Common myeloid progenitor, CD34-positive (primary cell): ENCODE measurements at regions not wholly inside any gene's neighbourhood (a gene's known extent, or its start where the extent isn't known, plus 50 kb on each side); places are given as distances from the start of the nearest gene placed in this dataset.

Source experiments
- CTCF ChIA-PET: fragments of 350-600 bp; sonication (Branson Sonifier 250); formaldehyde crosslinking; loops from one replicate; lab custom pipeline; 2021; ENCODE audit warnings: antibody characterized with exemption; lab: Charles Lee
- POLR2A ChIA-PET: fragments of 350-600 bp; sonication (Branson Sonifier 250); formaldehyde crosslinking; loops from one replicate; lab custom pipeline; 2021; ENCODE audit warnings: antibody characterized with exemption; lab: Charles Lee
- DNase-seq, 3 donors: peaks; one replicate each; pipeline versions ENCODE4 v3.0.0 to v3.0.0-alpha.2; 2013
- H3K27ac ChIP-seq, 2 experiments: 1 replicate in 1 of 2; 2 replicates in 1 of 2; pipeline ENCODE4 v1.7.0; 2013; ENCODE audit warnings: inconsistent platforms in 2 of 2, low read length in 2 of 2, mild to moderate bottlenecking in 2 of 2, low read depth in 1 of 2, moderate library complexity in 1 of 2; ENCODE audit not compliant: severe bottlenecking in 2 of 2, insufficient read depth in 1 of 2, poor library complexity in 1 of 2
- H3K27me3 ChIP-seq, 5 experiments: replicated peaks in 2 of 5; 1 replicate in 3 of 5; 2 replicates in 2 of 5; pipeline versions ENCODE4 v1.6.1 to v1.7.0; 2013; ENCODE audit warnings: low read length in 4 of 5, mild to moderate bottlenecking in 2 of 5, moderate library complexity in 2 of 5, inconsistent platforms in 1 of 5; ENCODE audit not compliant: insufficient read depth in 5 of 5, control insufficient read depth in 4 of 5
- H3K36me3 ChIP-seq, 4 experiments: 1 replicate in 2 of 4; 2 replicates in 2 of 4; pipeline versions ENCODE4 v1.6.1 to v1.7.0; 2013; ENCODE audit warnings: low read length in 3 of 4, control low read depth in 1 of 4, mild to moderate bottlenecking in 1 of 4; ENCODE audit not compliant: control insufficient read depth in 4 of 4, insufficient read depth in 4 of 4
- H3K4me1 ChIP-seq, 4 experiments: 1 replicate in 3 of 4; 2 replicates in 1 of 4; pipeline versions ENCODE4 v1.6.1 to v1.7.1; 2013; ENCODE audit warnings: low read length in 3 of 4, mild to moderate bottlenecking in 3 of 4, control low read depth in 1 of 4, inconsistent platforms in 1 of 4, moderate library complexity in 1 of 4; ENCODE audit not compliant: control insufficient read depth in 4 of 4, insufficient read depth in 4 of 4; ENCODE audit errors: control extremely low read depth in 1 of 4
- H3K4me3 ChIP-seq, 7 experiments: 1 replicate in 4 of 7; 2 replicates in 3 of 7; pipeline versions ENCODE4 v1.5.1 to v1.7.0; 2013; ENCODE audit warnings: mild to moderate bottlenecking in 7 of 7, low read length in 6 of 7, moderate library complexity in 6 of 7, inconsistent platforms in 2 of 7, low read depth in 2 of 7, control low read depth in 1 of 7; ENCODE audit not compliant: insufficient read depth in 4 of 7, control insufficient read depth in 1 of 7; ENCODE audit errors: extremely low read depth in 1 of 7
- H3K9me3 ChIP-seq, 5 experiments: 1 replicate in 4 of 5; 2 replicates in 1 of 5; pipeline versions ENCODE4 v1.6.1 to v1.7.1; 2013; ENCODE audit warnings: low read length in 4 of 5, mild to moderate bottlenecking in 2 of 5, inconsistent platforms in 1 of 5, low read depth in 1 of 5, moderate library complexity in 1 of 5; ENCODE audit not compliant: control insufficient read depth in 4 of 5, insufficient read depth in 2 of 5; ENCODE audit errors: control extremely low read depth in 1 of 5
- WGBS: methylation state at CpG from one replicate; pipeline ENCODE4 v1.1.5; 2013; ENCODE audit not compliant: insufficient coverage; 5-methylcytosine and 5-hydroxymethylcytosine counted together

DNA sequence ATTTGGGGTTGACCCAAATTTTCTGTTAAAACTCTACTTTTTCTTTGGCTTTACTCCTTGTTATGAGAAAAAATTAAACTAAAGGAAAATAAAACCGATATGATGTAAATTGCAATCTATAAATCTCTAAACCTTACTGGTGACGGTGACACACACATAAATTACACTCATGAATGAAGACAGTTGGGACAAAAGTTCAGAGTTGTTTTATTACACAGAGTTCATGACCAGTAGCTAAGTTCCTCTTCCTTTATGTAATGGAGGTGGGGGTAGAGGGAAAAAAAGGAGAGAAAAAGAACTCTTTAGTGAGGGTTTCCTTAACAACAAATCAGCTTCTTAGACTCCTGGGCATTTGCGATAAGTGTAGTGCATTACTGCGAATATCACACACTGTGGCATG is 220.7 kb downstream of the KCNJ2 start:
- Histone ChIP-seq H3K4me3 (no peak overlapping the region), H3K4me1 (no peaks in the 10 kb centered on the region), H3K36me3 (no peaks in the 10 kb centered on the region), H3K27me3 (no peaks in the 10 kb centered on the region), H3K27ac (no peak overlapping the region), H3K9me3 (no peaks in the 10 kb centered on the region)
- DNase-seq = peak in 1 of 3 donors; percentile 6
- ChIA-PET POLR2A (interaction anchor here (0.6 kb wide), 1 partner anchor 12 kb away, joined by 3 read pairs; no protein-coding TSS in a partner anchor), CTCF (interaction anchor here (0.9 kb wide), 1 partner anchor 11 kb away, joined by 3 read pairs; no protein-coding TSS in a partner anchor)
- no CpG with 5 or more reads among the region's 4 CpGs for WGBS

DNA sequence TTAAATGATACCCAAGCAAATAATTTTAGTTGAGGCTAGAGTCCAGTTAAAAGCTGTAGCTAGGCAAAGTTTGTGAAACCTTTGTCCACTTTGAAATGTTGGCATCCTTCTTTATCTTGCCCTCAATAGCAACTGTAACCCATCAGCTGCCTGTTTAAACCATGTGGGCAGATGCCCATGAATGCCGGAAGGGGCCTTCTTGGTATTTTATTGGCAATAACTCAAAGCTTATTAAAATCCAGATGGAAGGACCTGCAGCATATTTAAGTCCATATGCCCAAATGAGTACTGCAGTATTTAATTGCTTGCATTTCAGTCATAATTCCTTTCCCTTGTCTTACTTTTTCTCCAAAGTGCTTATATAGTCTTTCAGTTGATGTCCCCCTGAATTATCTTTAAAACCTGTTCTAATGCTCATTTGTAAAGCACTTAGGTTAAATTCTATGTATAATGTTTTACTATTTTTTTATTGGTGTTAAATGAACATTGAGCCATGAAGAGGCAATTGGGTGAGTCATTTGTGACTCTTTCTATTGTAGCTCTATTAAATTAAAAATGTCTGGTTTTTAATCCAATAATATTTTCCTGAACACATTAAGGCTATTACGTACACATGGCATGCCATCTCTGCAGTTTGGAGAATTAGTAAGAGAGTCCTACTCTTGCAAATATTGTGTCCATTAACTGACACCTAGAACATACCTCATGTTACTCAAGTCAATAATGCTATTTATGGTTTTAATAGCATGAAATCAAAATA is 225.3 kb downstream of the KCNJ2 start:
- POLR2A ChIA-PET = no interaction called here

DNA sequence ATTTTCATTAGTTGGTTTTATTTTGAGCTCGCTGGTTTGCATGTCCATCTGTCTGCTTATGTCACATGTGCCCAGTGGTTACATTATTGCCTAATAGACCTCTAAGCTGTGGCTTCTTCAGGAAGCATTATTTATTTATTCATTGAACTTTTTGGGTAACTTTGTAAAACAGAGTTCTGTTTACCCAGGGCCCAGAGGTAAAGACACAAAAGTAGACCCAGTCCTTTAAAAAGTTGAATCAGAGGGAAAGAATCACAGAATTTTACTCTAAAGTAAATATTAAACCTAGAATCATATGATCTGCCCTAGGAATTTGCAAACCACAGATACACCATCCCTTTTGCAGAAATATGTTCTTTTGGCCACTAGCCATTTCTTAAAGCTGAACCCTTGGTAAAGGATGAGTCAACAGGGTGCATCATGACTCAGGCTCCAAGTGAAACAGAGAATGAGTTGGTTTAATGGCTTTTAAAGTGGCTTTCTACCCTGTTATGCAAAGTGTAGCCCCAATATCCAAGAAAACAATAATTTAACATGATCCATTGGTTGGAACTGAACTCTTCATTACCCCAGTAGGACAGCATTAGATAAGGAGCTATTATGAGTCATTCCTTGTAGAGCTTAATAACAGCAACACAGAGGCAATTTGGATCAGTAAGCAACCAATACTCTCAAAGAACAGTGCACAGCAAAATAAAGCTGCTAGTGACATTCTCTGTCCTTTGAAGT is 236.3 kb downstream of the KCNJ2 start:
- peak in 2 of 3 donors; percentile 31 to 33 for DNase-seq
- 100% methylated on average over 1 of the region's 1 CpG for WGBS
- CTCF ChIA-PET = no interaction called here
- H3K4me3 ChIP-seq = no peak overlapping the region
- no peaks in the 10 kb centered on the region for H3K27me3 ChIP-seq
- no peak overlapping the region for H3K27ac ChIP-seq
- H3K9me3 ChIP-seq = no peaks in the 10 kb centered on the region
- no peaks in the 10 kb centered on the region for H3K36me3 ChIP-seq
- peaks cover 0 to 7% (median 0%) of the 10 kb centered on the region in 4 experiments for H3K4me1 ChIP-seq
- POLR2A ChIA-PET = no interaction called here

More for the DNA sequence above, 225.3 kb downstream of the KCNJ2 start:
- Histone ChIP-seq H3K36me3 (no peaks in the 10 kb centered on the region), H3K4me3 (no peak overlapping the region), H3K27ac (no peak overlapping the region), H3K4me1 (no peaks in the 10 kb centered on the region), H3K9me3 (peaks cover 0 to 2% (median 0%) of the 10 kb centered on the region in 5 experiments), H3K27me3 (no peaks in the 10 kb centered on the region)
- no peak for DNase-seq
- WGBS = no CpG with 5 or more reads among the region's 2 CpGs
- CTCF ChIA-PET = no interaction called here

DNA sequence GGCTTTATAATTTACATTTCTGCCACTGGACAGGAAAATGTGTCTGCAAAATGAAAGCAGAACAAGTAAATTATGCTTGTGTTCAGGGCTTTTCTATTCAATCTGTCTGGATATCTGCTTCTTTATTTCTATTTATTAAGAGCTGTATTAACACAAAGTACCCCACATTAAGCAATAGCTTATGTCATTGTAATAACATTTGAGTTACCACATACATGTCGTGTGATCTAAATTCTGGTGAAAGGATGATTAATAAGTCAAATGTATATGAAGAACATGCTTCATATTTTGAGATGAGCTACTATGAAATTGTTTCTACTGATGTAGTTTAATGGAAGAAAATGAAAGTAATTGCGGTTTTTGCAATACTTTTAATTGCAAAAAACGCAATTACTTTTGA is 238.2 kb downstream of the KCNJ2 start:
- WGBS = no CpG with 5 or more reads among the region's 3 CpGs
- no peak overlapping the region for H3K27ac ChIP-seq
- H3K9me3 ChIP-seq = no peaks in the 10 kb centered on the region
- CTCF ChIA-PET = no interaction called here
- POLR2A ChIA-PET = no interaction called here
- H3K4me3 ChIP-seq = no peak overlapping the region
- no peak for DNase-seq
- H3K36me3 ChIP-seq = no peaks in the 10 kb centered on the region
- no peaks in the 10 kb centered on the region for H3K27me3 ChIP-seq
- H3K4me1 ChIP-seq = peaks cover 0 to 7% (median 0%) of the 10 kb centered on the region in 4 experiments

DNA sequence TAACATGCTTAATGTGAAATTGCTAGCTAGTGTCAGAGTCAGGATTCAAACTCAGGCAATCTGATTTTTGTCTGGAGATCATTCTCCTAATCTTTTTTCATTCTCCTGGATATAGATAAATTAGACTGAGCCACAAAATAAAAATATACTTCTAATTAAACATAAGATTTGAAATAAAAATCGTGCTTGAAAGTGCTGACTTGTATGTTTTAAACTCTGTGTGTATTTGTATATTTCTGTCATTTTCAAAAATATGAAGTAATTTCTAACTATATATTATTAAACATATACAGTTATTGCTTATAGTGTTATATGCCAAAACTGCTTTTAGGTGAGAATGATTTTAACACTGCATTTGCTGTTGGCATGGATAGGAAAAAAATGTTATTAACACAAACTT is 239.4 kb downstream of the KCNJ2 start:
- WGBS = no CpG with 5 or more reads among the region's 1 CpG
- POLR2A ChIA-PET = no interaction called here

DNA sequence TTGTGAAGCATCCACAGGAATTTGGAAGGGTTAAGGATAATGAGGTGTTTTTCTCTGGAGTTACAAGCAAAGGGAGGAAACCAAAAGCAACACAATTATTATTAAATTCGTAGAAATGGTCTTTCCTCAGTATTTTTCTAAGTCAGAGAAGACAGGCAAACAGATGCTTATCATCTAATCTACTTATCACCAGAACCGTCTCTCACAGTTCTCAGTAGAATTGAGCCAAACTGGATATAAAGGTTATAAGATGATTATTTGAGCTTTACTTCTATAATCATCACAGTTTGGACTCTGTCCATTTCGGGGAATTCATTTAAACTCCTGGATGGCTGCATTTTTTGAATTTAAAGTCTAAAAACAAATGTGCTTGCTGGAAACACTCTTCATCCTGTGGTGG is 245.0 kb downstream of the KCNJ2 start:
- no peak for DNase-seq
- Histone ChIP-seq H3K27me3 (no peaks in the 10 kb centered on the region), H3K4me1 (no peaks in the 10 kb centered on the region), H3K9me3 (no peaks in the 10 kb centered on the region), H3K36me3 (no peaks in the 10 kb centered on the region), H3K4me3 (no peak overlapping the region), H3K27ac (no peak overlapping the region)
- CTCF ChIA-PET = interaction anchor here (0.5 kb wide), 1 partner anchor 1829 kb away, joined by 3 read pairs; no protein-coding TSS in a partner anchor
- POLR2A ChIA-PET = no interaction called here
- WGBS = no CpG with 5 or more reads among the region's 3 CpGs

More for the DNA sequence above, 239.4 kb downstream of the KCNJ2 start:
- Histone ChIP-seq H3K4me3 (no peak overlapping the region), H3K27me3 (no peaks in the 10 kb centered on the region), H3K27ac (no peak overlapping the region), H3K36me3 (no peaks in the 10 kb centered on the region), H3K4me1 (peaks cover 0 to 7% (median 0%) of the 10 kb centered on the region in 4 experiments), H3K9me3 (no peaks in the 10 kb centered on the region)
- no peak for DNase-seq
- CTCF ChIA-PET = no interaction called here
